Fibroblast of skin of scalp (primary cell): ENCODE measurements at regions not wholly inside any gene's neighbourhood (a gene's known extent, or its start where the extent isn't known, plus 50 kb on each side); places are given as distances from the start of the nearest gene placed in this dataset.
"Not testable (repeated sequence)": the region's sequence is repeated elsewhere in the genome, so short reads cannot be mapped to it uniquely, and the experiment has no call there.

ENCODE experiments used
- DNase-seq: peaks from one replicate; pipeline ENCODE4 v3.0.0-alpha.2; 2013

DNA sequence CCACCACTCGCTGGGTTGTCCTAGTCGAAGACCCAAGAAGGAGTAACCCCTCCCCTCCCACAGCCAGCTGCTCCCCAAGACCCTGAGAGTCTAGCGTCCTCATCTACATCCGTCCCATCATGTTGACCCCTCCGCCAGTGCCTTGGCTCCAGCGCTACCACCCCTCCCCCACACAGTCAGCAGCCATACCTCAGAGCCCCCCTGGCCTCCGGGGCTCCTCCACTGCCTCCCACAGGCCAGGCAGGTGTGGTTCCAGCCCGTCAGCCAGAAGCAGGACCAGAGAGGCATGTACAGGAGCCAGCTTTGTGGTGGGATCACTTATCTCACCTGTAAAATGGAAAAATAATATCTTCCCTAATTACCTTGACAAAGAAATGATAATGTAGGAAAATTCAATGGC lies 51.5 kb upstream of the PHF21B start:
- no peak for DNase-seq

GRCh38 chr22:45064313-45065278 lies 54.8 kb upstream of the PHF21B start:
- peak; percentile 67 for DNase-seq

GRCh38 chr22:45065726-45066125 lies 55.9 kb upstream of the PHF21B start:
- DNase-seq, result no peak

DNA sequence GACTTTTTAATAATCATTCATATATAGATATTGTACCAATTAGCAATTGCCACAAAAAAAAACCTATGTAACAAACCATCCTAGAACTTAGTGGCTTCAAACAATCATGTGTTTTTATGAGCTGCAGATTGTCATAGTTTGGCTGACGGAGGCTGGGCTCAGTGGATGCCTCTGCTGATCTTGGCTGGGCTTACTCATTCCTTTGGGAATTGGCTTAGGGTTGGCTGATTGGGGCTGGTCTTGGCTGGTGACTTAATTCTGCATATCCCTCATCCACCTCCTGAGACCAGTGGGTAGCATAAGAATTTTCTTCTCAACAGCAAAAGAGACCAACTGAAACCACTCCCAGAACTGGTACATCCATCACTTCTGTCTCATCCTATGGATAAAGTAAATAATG lies 57.9 kb upstream of the PHF21B start:
- peak; percentile 41 for DNase-seq

GRCh38 chr22:45069925-45070324 lies 60.1 kb upstream of the PHF21B start:
- no peak for DNase-seq

DNA sequence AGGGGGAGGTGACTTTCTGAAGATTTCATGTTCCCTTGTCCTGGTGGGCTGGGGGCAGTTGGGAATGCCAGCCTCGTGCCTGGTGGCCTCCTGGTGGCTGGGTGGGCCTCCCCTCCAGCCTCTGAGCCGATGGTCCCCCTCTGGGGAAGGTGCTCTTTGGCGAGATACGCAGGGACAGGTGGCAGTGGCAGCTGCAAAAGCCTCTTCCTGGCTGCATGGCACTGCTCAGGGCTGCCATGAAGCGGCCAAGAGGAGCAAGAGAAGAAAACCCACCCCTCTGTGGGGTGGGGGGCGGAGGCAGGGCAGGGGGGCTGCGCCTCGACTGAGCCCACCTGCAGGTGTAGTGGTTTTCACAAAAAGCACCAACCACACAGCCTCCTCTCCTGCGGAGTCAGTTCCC lies 61.8 kb upstream of the PHF21B start:
- DNase-seq, result no peak

- peak; percentile 48 for DNase-seq
Measured at GRCh38 chr22:45072322-45072903, 62.6 kb upstream of the PHF21B start.

DNA sequence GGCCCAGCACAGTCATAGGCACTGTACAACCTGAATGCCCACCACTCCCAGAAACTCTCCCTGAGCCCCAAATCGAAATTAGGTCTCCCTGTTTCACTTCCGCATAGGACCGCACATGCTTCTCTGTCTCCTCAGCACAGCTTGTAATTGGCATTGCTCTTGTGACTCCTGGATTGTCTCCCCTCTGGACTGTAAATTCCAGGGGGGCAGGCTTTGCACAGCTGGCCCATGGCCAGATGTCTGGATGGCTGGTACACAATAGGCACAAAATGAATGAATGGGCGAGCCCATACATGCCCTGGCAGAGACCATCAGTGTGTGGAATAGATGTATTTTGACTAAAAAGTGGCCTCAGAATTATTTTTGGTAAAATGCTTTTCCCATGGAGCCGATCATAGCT lies 63.3 kb upstream of the PHF21B start:
- DNase-seq, result no peak

- DNase-seq, result no peak
Measured at GRCh38 chr22:45077286-45077685, 67.5 kb upstream of the PHF21B start.

DNA sequence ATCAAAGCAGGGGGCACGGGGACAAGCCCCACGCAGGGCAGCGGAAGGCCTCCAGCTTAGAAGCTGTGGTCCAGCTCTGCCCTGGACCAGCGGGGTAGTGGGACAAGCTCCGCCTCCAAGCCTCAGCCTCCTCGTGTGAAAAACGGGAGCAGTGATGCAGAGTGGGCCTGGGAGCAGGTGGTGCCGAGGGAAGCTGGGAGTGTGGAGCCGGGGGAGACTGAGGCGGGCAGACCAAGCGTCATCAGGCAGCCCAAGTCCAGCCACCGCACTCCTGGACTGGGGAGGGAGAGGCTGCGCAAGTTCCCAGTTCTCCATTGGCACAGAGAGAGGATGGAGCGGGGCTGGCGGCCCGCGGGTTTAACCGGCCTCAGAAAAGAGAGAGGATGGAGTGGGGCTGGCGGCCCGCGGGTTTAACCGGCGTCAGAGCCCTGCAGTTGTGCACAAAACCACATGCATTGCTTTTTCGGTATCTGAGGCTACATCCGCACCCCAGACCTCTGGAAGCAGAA lies 68.1 kb upstream of the PHF21B start:
- no peak for DNase-seq

GRCh38 chr22:45082795-45083194 lies 73.0 kb upstream of the PHF21B start:
- DNase-seq, result no peak

GRCh38 chr22:45083659-45084305 lies 74.0 kb upstream of the PHF21B start:
- DNase-seq, result peak; percentile 79

DNA sequence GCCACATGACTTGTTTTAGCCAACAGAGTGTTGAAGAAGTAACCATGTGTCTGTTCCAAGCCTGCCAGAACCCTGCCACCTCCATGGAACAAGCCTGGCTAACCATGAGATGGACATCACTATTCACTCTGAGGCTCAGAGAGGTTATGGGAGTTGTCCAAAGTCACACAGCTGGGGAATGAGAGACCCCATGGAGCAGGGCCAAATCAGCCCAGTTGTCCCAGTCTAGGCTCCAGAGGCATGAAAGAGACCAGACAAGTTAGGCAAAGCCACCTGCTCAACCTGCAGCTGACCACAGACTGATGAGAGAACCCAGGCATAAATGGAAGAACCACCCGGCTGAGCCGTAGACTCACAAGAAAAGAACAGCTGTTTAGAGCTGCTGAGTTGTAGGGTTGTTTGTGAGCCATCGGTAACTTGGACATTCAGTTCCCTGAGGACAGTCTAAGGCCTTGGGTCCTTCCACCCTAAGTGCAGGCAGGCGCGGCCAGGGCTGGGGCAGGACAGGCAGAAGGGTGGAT lies 74.7 kb upstream of the PHF21B start:
- DNase-seq, result no peak

DNA sequence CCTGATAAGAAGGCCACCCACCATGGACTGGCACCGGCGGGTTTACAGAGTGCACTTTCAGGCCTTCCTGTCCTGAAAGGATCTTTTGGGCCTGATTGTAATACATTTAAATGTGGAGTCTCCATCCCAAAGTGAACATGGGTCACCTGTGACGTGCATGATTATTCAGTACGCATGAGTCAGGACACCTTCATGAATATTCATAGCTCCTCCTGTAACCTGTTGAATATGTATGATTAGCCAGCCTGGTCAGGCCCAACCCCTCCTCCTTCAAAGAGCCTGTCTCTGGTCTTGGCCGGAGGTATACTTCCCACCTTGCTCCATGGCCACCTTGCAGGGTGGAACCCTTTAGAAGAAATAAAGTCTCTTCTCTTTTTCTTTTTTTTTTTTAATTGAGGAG lies 75.9 kb upstream of the NUP50 start:
- DNase-seq, result no peak

DNA sequence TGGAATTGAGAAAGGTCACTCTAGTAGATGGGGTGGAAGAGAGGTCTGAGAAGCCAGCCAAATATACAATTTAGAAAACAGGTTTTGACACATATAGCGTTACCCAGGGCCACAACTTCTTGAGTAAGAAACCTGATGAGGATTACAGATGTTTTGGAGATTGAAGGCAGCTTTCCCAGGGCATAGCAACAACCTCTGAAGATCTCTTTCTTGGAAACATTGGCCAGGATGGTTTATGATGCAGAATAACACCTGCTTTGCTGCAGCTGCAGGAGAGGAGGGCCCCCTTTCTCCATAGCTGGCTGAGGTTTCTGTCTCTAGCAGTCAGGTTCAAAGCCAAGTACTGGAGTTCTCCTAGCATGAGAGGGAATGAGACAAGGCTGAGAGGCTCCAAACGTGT lies 75.1 kb upstream of the NUP50 start:
- DNase-seq, result no peak

DNA sequence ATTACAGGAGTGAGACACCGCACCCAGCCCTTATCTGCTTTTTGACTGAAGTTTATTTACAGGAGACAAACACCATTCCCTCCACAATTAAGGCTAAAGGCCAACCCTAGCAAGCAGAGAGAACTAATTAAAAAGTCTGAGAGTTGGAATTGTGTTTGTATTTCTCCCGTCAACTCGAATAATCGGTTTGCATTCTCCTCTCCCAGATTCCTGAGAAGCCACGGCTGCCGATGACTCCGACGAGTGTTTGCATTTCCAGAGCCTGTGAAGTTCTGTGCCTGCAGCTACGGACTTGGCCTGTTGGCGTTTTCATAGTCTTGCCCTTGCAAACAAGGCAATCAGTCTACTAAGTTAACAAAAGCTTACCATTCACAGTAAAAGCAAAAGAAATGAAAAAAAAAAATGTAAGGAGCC lies 73.2 kb upstream of the NUP50 start:
- DNase-seq, result peak; percentile 34

DNA sequence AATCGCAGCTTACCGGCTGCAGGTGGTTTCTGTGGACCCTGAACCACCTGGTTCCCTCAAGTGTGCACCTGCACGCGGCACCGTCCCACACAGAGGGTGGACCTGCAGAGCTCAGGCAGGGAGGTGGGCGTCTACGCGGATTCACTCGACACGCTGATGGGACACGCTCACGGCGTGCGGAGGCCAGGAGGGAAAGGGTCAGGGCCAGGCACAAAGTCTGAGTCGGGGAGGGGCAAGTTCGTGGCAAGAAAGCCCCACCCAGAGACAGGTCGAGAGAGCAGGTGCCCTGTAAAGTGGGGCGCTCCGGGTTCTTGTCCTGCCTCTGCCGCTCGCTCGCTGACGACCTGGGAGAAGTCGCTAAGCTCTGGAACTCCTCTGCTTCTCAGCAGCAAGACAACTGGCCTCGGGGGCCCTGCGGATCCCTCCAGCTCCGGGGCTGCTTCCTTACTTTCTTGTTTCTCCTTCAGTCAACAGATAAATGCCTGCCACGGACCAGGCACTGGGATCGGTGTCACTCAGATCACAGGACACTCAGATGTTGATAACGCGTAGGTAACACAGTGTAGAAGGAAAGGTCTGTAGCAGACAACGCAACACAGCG lies 72.4 kb upstream of the NUP50 start:
- no peak for DNase-seq

DNA sequence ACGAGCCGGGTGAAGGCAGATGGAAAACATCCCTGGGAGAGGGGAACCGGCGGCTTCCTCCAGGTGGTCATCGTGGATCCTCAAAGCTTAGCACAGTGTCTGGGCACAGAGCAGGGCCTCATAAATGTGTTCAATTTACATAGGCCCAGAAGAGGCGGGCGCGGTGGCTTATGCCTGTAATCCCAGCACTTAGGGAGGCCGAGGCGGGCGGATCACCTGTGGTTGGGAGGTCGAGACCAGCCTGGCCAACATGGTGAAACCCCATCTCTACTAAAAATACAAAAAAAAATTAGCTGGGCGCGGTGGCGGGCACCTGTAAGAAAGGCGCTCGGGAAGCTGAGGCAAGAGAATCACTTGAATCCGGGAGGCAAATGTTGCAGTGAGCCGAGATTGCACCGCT lies 71.8 kb upstream of the NUP50 start:
- DNase-seq, result not testable (repeated sequence)

DNA sequence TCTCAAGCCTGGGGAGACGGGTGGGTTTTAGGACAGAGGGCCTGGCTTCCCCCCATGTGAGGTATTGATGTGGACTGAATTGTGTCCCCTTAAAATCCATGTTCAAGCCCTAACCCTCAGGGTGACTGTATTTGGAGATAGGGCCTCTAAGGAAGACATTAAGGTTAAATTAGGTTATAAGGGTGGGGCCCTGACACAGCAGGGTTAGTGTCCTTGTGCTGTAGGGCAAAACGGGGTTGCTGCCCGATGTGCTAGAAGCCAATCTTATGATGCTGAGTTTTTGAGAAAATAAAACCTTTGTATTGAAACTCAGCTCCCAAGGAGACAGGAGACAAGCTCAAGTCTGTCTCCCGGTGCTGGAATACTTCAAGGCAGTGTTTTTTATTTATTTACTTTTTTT lies 71.1 kb upstream of the NUP50 start:
- DNase-seq, result no peak

GRCh38 chr22:45093609-45094008 lies 70.1 kb upstream of the NUP50 start:
- DNase-seq, result no peak

DNA sequence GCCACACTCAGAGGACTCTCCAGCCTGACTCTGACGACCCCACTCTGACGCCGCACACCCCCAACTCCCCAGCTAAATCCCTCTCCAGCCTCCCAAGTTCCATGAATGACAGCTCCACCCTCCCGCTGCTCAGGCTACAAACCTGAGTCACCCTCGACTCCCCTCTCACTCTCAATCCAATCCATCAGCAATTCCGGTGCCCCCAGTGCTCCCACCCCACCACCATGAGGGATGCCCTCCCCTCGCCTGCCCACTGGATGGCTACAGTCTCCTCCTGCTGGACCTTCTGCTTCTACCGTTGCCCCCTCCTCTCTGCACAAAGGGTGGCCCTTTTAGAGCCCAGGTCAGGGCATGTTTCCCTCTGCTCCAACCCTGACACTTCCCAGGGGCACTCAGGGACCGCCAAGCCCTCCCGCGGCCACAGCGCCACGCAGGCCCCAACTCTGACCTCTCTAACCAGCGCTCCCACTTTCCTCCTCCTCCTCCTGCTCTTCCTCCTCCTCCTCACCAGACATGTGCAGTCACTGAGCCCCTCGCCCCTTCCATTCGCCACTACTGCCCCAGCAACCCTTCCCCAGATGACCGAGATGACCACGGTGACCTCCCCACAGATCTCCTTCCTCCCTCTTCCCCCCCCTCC lies 69.5 kb upstream of the NUP50 start:
- no peak for DNase-seq

DNA sequence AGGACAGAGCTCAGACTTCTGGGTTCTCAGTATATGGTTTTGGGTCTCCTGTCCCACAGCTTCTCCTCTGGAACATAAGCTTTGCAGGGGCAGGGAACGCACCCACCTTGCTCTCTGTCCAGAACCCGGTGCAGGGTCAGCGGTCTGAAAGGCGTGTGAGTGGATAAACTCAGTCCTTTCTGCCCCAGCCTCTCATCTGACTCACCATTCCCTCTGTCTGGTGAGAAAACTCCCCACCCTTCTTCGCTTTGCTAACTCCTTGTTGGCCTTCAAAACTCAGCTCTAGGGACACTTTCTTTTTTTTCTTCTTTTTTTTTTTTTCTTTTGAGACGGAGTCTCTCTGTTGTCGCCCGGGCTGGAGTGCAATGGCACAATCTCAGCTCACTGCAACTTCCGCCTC lies 68.9 kb upstream of the NUP50 start:
- DNase-seq, result no peak
